ENCODE measurements at regions not wholly inside any gene's neighbourhood (a gene's known extent, or its start where the extent isn't known, plus 50 kb on each side); places are given as distances from the start of the nearest gene placed in this dataset.

DNA sequence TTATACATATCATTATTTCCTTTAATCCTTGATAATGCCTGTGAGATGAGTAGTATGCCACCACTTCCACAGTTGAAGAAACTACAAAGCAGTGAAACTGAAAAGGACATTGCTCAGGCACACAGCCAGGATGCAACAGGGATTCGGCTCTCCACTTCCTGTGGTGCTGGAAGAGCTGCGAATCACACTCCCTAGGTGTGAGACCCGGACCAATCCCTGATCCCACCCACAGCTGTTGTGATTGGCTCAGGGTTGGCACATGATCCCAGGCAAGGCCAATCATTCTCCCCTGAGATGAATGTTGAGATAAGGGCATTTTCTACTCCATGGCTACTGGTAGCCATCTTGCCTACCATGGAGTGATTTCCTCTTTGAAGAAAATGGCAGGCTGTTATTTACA is 218.2 kb downstream of the TMEM114 start:
- no peak for DNase-seq

- DNase-seq: no peak
These were observed 219.7 kb downstream of the TMEM114 start for GRCh38 chr16:8370374-8371270.

GRCh38 chr16:8358937-8359336 is 231.4 kb downstream of the TMEM114 start:
- DNase-seq: no peak

GRCh38 chr16:8355675-8356074 is 234.6 kb downstream of the TMEM114 start:
- peak; percentile 4 for DNase-seq

- DNase-seq: no peak
These were observed 244.0 kb downstream of the TMEM114 start for GRCh38 chr16:8346294-8346693.

GRCh38 chr16:8342276-8342675 is 248.0 kb downstream of the TMEM114 start:
- no peak for DNase-seq

DNA sequence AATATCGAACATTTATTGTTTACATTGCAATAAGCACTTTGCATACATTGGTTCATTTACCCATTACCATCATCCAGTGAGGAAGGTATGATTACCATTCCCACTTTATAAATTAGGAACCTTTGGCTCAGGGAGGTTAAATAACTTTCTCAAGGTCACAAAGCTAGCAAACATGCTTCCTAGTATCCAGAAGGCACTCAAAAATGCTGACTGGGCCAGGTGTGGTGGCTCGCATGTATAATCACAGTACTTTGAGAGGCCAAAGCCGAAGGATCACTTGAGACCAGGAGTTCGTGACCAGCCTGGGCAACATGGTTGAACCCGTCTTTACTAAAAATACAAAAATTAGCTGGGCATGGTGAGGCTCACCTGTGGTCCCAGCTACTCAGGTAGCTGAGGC is 259.6 kb downstream of the TMEM114 start:
- DNase-seq: no peak

GRCh38 chr16:8326232-8326631 is 264.1 kb downstream of the TMEM114 start:
- DNase-seq: no peak

DNA sequence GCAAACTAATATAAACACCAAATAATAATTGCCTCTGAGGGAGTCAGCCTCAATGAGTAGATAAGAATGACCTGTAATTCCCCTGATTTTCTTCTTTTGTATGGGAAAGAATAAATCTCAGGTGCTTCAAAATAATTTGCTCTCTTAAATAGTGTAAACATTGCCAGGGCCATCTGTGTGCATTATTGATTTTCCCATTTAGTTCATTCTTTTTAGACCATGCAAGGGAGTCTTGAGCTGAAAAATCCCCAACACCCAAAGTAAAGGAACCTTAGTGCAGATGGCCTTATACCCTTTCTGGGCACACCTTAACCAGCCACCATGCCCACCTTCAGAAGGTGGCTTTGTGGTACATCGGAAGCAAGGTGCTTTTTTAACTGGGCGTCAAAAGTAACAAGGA is 267.2 kb downstream of the TMEM114 start:
- no peak for DNase-seq

DNA sequence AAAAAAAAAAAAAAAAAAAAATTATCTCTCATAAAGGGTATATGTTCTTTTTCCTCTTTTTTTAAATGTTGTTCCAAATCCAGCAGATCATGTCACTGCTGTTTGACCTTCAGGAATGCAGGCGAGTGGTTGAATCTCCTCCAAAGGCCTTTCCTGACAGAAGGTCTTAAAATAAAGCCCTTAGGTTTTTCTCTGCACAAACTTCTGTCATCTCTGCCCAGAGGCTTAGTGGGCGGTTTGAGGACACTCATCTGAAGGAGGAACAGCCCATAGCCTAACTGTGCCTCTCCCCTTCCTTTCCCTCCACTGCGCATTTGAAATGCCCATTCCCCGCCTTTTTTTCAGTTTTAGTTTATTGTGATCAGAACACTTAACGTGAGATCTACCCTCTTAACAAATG is 270.2 kb downstream of the TMEM114 start:
- DNase-seq: no peak

DNA sequence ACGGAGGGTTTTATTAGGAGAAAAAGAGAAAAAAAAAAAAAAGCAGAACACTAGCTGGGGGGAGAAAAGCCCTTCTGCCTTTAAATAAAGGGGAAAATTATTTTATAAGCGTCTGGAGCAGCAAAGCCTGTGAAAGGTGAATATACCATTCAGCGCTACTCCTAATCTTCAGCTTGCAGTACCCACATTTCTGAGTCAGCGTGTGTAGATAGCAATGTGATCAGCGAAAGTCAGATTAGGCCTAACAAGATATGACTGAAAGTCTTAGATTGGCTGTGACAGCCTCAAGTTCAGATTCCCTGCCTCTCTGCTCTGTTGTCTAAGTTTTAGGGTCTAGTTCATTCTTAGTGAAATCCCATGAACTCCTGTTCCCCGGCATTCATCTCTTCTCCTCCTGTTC is 279.5 kb downstream of the TMEM114 start:
- no peak for DNase-seq

GRCh38 chr16:8310323-8310722 is 280.0 kb downstream of the TMEM114 start:
- DNase-seq: no peak

DNA sequence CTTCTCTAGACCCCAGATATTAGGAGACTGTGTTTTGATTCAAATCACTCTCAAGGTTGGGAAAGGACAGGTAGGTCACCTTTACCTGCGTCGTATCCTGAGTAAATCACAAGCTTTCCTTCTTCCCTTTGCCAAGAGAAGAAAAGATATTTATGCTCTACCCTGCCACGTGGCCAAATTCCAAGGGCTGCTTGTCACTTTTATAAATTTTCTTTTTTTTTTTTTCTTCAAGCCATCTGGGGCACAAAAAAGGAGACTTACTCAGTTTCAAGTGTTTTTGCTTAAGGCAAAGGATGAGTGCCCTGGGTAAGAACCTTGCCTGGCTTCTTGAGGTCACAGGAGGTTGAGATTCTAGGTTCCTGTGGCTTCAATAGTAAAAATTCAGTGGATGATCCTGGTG is 285.1 kb downstream of the TMEM114 start:
- no peak for DNase-seq

DNA sequence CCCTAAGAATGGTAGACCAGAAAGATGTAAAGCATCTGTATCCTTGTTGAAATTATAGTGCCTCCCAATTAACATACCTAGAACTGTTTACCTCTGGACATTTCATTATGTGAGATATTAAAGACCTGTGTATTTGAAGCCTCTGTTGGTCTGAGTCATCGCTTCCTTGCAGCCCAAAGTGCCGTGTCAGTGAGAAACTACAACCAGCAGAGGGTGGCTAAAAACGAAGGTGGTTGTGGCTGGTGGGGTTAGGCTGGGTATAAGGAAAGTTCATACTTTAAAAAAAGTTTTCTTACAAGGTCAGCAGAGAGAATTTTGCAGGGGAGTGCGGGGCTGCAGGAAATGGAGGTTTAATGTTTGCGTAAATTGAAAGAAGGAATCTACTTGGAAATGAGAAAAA is 290.7 kb downstream of the TMEM114 start:
- no peak for DNase-seq

DNA sequence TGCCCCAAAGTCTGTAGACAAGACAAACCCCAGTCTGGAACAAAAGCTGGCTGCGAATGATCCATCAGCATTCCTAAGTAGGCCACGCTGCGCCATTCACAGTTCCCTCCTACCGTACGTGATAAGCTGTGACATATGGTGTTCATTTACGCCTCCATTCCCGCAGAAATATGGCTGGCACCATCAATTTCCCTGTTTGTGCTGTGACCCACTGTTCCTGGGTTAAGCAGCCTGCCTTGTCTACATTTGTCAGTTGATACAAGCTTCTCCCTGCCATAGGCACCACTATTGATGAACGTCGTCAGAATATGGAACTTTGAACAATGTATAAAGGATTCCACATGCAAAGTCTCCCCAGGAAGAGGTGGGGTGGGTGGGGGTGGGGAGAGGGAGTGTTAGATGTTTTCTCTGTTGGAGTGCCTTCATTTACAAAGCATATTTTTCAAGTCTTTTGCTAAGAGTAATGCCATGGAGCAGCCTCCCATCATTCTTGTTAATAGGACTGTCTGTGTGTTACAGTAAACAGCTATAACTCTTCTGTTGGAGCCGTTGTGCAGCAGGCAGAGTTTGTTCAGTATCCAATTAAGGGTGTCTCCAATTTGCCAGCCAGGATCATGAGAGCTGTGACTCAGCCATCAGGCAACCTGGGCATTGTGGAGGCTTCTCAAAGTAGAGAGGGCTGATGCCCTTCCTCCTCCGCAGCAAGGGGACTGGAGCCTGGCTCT is 294.6 kb downstream of the TMEM114 start:
- DNase-seq: no peak

DNA sequence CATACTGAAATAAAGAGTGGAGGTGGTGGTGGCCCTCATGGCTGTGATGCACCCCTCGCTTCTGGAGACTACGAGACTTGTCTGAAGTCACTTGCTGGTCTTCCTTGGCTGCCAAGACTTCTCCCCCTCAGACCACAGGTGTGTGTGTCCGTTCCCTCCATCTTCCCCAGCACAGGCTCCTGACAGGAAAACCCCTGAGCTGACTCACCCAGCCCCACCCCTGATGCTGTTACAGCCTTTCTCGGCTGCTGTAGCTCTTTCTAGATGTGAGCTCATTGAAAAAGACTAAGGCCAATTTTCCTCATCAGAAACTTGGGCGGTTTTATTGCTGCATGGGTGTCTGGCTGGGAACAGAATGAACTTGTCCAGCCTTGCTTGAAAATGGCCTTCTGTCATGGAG is 296.9 kb downstream of the TMEM114 start:
- no peak for DNase-seq

DNA sequence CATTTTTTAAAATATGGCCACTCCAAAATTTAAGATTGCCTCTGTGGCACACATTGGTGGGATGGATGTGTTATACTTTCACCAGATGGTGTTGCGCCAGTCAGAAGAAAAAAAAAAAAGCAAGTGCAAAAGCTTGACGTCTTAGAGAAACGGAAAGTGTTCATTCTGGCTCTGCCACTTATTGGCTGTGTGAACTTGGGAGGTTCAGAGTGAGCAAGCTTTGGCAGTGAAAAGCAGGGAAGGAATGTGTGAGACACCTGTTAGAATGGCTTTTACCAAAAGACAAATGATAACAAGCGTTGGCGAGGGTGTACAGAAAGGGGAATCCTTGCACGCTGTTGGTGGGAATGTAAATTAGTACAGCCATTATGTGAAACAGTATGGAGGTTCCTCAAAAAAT is 298.0 kb downstream of the TMEM114 start:
- DNase-seq: no peak

DNA sequence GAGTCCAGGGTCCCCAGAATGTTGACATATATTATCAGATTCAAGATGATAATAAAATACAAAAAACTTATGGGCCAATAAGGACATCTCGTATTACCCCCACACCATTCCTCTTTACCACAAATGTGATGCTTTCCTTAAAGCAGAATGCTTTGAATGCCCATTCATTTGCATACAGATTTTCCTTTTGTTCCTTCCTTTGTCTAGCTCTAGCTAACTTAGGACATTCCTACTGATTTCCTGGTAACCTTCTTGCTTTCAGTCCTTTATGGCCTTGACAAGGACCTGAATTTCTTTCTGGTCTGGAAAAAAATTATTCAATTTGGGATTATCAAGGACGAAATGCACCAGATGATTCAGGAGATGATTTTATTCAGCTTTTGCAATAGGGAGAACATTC is 304.0 kb downstream of the TMEM114 start:
- no peak for DNase-seq

DNA sequence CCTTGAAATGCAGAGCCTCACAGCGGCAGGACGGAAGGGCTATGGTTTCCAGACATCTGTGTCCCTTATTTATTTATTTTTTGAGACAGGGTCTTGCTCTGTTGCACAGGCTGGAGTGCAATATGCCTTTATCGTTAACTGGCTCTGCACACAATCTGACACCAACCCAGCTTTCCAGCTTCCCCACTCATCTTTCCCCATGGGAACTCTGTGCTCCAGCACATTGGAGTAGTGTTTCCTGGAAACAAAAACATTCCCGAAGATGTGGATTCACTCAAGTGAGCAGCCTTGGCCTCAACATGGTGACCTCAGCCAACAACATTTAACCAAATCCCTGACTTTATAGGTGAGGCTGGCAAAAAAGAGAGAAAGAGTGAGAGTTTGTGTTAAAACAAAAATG is 307.1 kb downstream of the TMEM114 start:
- DNase-seq: no peak

GRCh38 chr16:8278031-8278580 is 312.2 kb downstream of the TMEM114 start:
- DNase-seq: no peak

DNA sequence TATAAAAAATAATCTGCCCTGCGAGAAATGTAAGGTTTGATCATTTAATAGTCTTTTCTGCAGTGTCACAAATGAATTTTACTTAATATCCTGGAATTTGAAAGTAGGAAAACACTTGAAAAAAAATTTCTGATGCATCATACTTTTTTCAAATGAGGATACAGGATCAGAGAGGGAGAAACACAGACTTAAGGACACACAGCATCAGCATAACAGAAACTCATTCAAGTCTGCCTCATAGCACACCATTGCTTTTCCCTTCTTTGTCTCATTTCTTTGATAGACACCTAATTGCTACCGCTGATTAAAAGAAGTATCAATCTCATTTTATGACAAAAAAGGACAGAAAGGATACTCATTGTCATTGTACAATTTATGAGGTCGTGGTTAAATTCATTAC is 319.0 kb downstream of the TMEM114 start:
- no peak for DNase-seq

DNA sequence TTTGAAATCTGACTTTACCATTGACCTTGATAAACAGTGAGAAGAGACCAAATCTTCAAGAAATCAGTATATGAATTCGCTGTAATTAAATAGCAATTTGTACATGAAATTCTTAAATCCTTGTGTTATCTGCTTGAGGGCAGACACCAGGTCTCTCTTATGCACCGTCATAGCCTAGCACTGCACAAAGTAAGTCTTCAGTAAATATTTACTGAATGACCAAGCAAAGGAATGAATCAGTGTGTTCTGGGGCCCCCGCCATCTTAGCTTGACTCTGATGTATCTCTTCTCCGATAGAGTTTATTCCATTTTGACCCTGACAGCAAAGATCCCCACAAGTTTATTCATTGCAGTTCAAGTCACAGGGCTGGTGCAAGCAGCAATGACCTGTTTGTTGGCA is 328.0 kb downstream of the TMEM114 start:
- DNase-seq: no peak

DNA sequence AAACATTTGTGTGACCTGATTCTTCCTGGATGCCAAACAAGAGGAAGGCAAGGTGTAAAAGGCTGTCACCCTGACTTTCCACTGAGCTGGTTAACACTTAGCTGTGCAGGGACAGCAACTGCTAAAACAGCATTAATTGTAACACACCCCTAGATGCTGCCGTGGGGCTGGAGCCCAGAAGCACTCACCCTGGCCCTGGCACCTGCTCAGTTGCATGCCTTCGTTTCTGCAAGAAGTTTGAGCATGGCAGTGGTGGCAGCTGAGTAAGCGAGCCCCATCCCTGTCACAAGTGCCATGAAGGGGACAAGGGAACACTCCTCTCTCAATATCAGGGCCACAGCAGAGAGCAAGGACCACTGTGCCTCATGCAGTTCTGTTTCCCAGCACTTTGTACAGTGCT is 330.2 kb downstream of the TMEM114 start:
- DNase-seq: no peak

- no peak for DNase-seq
These were observed 331.8 kb downstream of the TMEM114 start for GRCh38 chr16:8258523-8258922.
